Fibroblast of gingiva (primary cell): ENCODE measurements at regions not wholly inside any gene's neighbourhood (a gene's known extent, or its start where the extent isn't known, plus 50 kb on each side); places are given as distances from the start of the nearest gene placed in this dataset.
"Not testable (repeated sequence)": the region's sequence is repeated elsewhere in the genome, so short reads cannot be mapped to it uniquely, and the experiment has no call there.

Experiments
- DNase-seq: peaks from one replicate; pipeline ENCODE4 v3.0.0-alpha.2; 2011; ENCODE audit warnings: low read depth

- DNase-seq, result no peak
Observed at GRCh38 chr3:166522017-166522416, 684.8 kb upstream of the BCHE start.

- no peak for DNase-seq
Observed at GRCh38 chr3:166519443-166519842, 682.2 kb upstream of the BCHE start.

- no peak for DNase-seq
Observed at GRCh38 chr3:166518040-166518439, 680.8 kb upstream of the BCHE start.

- DNase-seq, result no peak
Observed at GRCh38 chr3:166510382-166510781, 673.2 kb upstream of the BCHE start.

- DNase-seq, result not testable (repeated sequence)
Observed at GRCh38 chr3:166500420-166500819, 663.2 kb upstream of the BCHE start.

- no peak for DNase-seq
Observed at GRCh38 chr3:166499636-166500035, 662.4 kb upstream of the BCHE start.

- no peak for DNase-seq
Observed at GRCh38 chr3:166498446-166498845, 661.2 kb upstream of the BCHE start.

- no peak for DNase-seq
Observed at GRCh38 chr3:166489826-166490225, 652.6 kb upstream of the BCHE start.

- no peak for DNase-seq
Observed at GRCh38 chr3:166488977-166489672, 651.9 kb upstream of the BCHE start.

- no peak for DNase-seq
Observed at GRCh38 chr3:166484470-166484869, 647.2 kb upstream of the BCHE start.

GRCh38 chr3:166481340-166481739 lies 644.1 kb upstream of the BCHE start:
- DNase-seq, result no peak

GRCh38 chr3:166478356-166478755 lies 641.1 kb upstream of the BCHE start:
- no peak for DNase-seq

- DNase-seq, result no peak
Observed at GRCh38 chr3:166473501-166473900, 636.3 kb upstream of the BCHE start.

- DNase-seq, result no peak
Observed at GRCh38 chr3:166472015-166472414, 634.8 kb upstream of the BCHE start.

- no peak for DNase-seq
Observed at GRCh38 chr3:166471074-166471767, 634.0 kb upstream of the BCHE start.

- no peak for DNase-seq
Observed at GRCh38 chr3:166462891-166463470, 625.8 kb upstream of the BCHE start.

GRCh38 chr3:166461626-166462025 lies 624.4 kb upstream of the BCHE start:
- DNase-seq, result no peak

GRCh38 chr3:166457382-166457781 lies 620.2 kb upstream of the BCHE start:
- no peak for DNase-seq

- no peak for DNase-seq
Observed at GRCh38 chr3:166456286-166456685, 619.1 kb upstream of the BCHE start.

- DNase-seq, result no peak
Observed at GRCh38 chr3:166455744-166456143, 618.5 kb upstream of the BCHE start.

GRCh38 chr3:166453478-166453877 lies 616.3 kb upstream of the BCHE start:
- no peak for DNase-seq

- DNase-seq, result no peak
Observed at GRCh38 chr3:166451997-166452396, 614.8 kb upstream of the BCHE start.

- DNase-seq, result no peak
Observed at GRCh38 chr3:166447513-166447912, 610.3 kb upstream of the BCHE start.
